ENCODE measurements at regions not wholly inside any gene's neighbourhood (a gene's known extent, or its start where the extent isn't known, plus 50 kb on each side); places are given as distances from the start of the nearest gene placed in this dataset.

DNA sequence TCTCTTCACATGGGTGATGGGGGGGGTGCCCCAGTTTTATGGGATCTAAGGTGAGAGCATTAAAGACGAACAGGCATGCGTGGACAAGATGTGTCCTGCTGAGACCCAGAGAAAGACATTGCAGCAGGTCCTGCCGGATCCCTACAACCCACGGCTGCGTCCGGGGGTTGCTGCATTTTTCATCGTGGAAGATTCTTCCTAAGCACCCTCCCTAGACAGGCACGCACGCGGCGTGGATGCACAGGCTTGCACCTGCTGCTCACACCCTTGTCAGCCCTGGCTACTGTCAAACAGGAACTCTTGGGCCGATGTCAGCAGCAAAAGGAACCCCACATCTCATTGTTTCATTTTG, 280.6 kb upstream of the RTL1 start:
- Histone ChIP-seq H3K27me3 (ENCODE audit: control insufficient read depth in 1 of 2, insufficient read depth in 2 of 2, low read length in 2 of 2) (no peaks in the 10 kb centered on the region), H3K4me1 (ENCODE audit: control insufficient read depth, insufficient read depth, low read length) (no peaks in the 10 kb centered on the region), H3K9ac (ENCODE audit: low read length in 2 of 2) (no peak overlapping the region), H3K27ac (ENCODE audit: low read length) (no peak overlapping the region), H3K4me3 (ENCODE audit: low read length in 2 of 2) (no peak overlapping the region), H3K36me3 (ENCODE audit: control insufficient read depth in 2 of 2, insufficient read depth in 2 of 2, low read length in 2 of 2) (no peaks in the 10 kb centered on the region), H3K9me3 (ENCODE audit: control insufficient read depth in 2 of 2, low read length in 2 of 2) (peaks cover 0 to 18% of the 10 kb centered on the region in 2 donors)

DNA sequence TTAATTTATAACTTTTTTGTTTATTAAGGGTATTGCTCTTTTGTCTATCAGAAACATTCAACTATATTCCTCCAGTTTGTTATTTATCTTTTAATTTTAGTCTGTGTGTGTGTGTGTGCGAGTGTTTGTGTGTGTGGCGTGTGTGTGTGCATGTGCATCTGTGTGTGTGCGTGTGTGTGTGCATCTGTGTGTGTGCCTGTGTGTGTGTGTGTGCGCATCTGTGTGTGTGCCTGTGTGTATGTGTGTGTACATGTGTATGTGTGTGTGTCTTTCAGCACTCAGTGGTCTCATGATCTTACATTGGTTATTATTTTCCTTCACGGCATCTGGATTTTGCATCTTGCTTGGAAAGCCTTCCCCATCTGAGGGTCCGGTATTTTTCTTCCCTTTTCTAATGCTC, 281.1 kb upstream of the RTL1 start:
- no peak overlapping the region for H3K27ac ChIP-seq (ENCODE audit: low read length)
- no peaks in the 10 kb centered on the region for H3K4me1 ChIP-seq (ENCODE audit: control insufficient read depth, insufficient read depth, low read length)
- H3K9me3 ChIP-seq (ENCODE audit: control insufficient read depth in 2 of 2, low read length in 2 of 2): peaks cover 0 to 18% of the 10 kb centered on the region in 2 donors
- no peaks in the 10 kb centered on the region for H3K36me3 ChIP-seq (ENCODE audit: control insufficient read depth in 2 of 2, insufficient read depth in 2 of 2, low read length in 2 of 2)
- no peak overlapping the region for H3K9ac ChIP-seq (ENCODE audit: low read length in 2 of 2)
- H3K4me3 ChIP-seq (ENCODE audit: low read length in 2 of 2): no peak overlapping the region
- no peaks in the 10 kb centered on the region for H3K27me3 ChIP-seq (ENCODE audit: control insufficient read depth in 1 of 2, insufficient read depth in 2 of 2, low read length in 2 of 2)

DNA sequence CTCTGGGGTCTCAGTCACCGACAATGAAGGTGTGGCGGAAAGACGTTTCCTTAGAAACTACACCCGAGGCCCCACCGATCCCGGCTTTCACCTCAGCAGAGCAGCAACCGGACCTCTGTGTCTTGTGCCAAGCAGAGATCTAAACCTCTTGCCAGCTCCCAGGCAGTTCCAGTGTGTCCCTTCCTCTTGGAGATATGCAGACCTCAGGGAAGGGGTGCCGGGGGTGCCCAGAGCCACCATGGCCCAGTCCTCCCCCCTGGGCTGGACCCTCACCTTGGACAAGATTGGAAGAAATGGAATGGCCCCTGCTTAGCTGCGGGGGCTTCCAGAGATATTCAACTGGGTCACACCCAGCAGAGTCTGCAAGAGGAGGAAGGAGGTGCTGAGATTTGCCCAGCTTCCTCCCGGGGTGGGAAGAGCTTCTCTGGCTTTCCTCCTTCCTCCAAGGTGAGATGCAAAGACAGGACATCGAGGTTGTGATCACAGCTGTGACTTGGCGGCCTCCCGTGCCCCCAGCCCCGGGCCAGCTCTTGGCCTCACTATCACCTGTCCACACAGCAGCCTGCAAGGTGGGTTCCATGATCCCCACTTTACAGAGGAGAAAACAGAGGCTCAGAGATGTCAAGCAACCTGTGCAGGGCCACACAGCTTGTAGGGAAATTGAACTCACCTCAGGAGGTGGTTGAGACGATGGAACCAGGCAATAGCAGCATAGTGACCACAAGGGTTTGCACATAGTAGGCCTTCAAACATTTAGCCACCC, 281.7 kb upstream of the RTL1 start:
- Histone ChIP-seq H3K27ac (ENCODE audit: low read length) (no peak overlapping the region), H3K36me3 (ENCODE audit: control insufficient read depth in 2 of 2, insufficient read depth in 2 of 2, low read length in 2 of 2) (no peaks in the 10 kb centered on the region), H3K4me1 (ENCODE audit: control insufficient read depth, insufficient read depth, low read length) (no peaks in the 10 kb centered on the region), H3K4me3 (ENCODE audit: low read length in 2 of 2) (no peak overlapping the region), H3K9ac (ENCODE audit: low read length in 2 of 2) (no peak overlapping the region), H3K27me3 (ENCODE audit: control insufficient read depth in 1 of 2, insufficient read depth in 2 of 2, low read length in 2 of 2) (no peaks in the 10 kb centered on the region), H3K9me3 (ENCODE audit: control insufficient read depth in 2 of 2, low read length in 2 of 2) (peaks cover 0 to 13% of the 10 kb centered on the region in 2 donors)

DNA sequence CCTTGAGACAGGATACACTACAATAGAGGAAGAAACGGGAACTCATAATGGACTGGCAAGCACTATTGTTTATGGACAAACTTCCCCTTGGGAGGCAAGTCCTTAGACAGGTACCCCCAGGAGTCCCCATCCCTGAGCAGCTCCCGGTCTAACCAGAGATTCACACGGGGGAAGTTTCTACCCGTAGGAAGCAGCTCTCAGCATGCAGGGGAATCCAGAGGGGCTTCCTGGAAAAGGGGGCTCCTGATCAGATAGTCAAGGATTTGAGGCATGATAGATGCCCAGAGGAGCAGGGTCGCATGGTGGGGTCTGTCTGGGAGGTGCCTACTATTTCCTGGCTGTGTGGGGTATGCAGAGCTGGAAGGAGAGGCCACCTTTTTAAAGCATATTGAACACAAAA, 282.4 kb upstream of the RTL1 start:
- H3K36me3 ChIP-seq (ENCODE audit: control insufficient read depth in 2 of 2, insufficient read depth in 2 of 2, low read length in 2 of 2): no peaks in the 10 kb centered on the region

DNA sequence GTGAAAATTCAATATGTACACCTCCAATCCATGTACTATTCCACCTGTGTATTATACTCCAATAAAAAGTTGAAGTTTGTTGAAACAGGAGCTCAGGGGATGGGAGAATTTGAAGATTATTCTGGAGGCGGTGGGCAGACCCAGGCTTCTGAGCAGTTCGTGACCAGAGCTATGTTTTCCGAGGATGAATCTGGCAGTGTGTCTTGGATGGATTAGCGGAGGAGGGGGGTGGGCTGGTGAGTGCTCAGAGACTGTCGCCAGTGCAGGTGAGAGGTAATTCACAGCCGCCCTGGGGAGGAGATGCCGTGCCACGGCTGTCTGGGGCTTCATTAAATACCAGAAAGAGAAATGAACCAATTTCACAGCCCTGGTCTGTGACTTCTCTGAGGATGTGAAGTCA, 283.0 kb upstream of the RTL1 start:
- Histone ChIP-seq H3K36me3 (ENCODE audit: control insufficient read depth in 2 of 2, insufficient read depth in 2 of 2, low read length in 2 of 2) (no peaks in the 10 kb centered on the region), H3K9me3 (ENCODE audit: control insufficient read depth in 2 of 2, low read length in 2 of 2) (peaks cover 0 to 7% of the 10 kb centered on the region in 2 donors), H3K9ac (ENCODE audit: low read length in 2 of 2) (no peak overlapping the region), H3K27me3 (ENCODE audit: control insufficient read depth in 1 of 2, insufficient read depth in 2 of 2, low read length in 2 of 2) (no peaks in the 10 kb centered on the region), H3K4me3 (ENCODE audit: low read length in 2 of 2) (no peak overlapping the region), H3K27ac (ENCODE audit: low read length) (no peak overlapping the region), H3K4me1 (ENCODE audit: control insufficient read depth, insufficient read depth, low read length) (no peaks in the 10 kb centered on the region)

More for the DNA sequence above, 282.4 kb upstream of the RTL1 start:
- Histone ChIP-seq H3K9me3 (ENCODE audit: control insufficient read depth in 2 of 2, low read length in 2 of 2) (peaks cover 0 to 7% of the 10 kb centered on the region in 2 donors), H3K27me3 (ENCODE audit: control insufficient read depth in 1 of 2, insufficient read depth in 2 of 2, low read length in 2 of 2) (no peaks in the 10 kb centered on the region), H3K4me1 (ENCODE audit: control insufficient read depth, insufficient read depth, low read length) (no peaks in the 10 kb centered on the region), H3K4me3 (ENCODE audit: low read length in 2 of 2) (no peak overlapping the region), H3K9ac (ENCODE audit: low read length in 2 of 2) (no peak overlapping the region), H3K27ac (ENCODE audit: low read length) (no peak overlapping the region)

DNA sequence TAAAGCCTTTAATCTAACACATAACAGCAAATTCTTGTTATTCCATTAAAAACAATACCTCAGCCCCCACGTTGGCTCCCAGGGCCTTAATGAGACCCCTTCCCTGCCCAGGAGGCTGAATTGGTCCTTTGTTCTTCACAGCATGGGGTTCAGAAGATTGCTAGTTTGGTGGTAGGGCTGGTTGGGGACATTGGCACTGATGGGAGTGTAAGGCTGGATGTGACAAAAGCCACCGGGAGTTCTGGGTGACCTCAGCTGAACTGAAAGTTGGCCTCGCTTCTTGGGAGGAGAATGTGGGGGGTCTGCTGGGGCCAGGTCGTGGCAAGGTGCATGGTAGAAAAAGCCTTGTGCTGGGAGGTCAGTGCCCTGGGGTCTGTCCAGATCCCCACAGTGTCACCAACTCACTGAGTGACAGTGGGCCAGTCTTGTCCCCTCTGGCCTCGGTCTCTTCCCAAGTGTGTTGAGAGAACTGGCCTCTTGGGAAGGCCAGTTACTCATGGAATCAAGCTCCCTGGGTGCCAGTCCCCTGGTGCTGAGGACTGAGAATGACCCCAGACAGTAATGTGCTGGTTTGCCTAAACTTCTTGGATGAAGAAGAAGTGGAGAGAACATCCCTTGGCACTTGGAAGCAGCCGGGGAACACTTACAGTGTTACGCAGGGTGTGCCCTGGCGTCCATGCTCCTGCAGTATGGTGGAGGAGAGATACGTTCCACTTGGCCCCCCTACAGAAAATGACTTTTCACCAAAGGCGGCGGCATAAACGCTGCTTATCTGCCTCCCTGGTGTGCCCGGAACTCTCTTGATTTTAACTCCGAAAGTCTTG, 283.7 kb upstream of the RTL1 start:
- peaks cover 0 to 4% of the 10 kb centered on the region in 2 donors for H3K9me3 ChIP-seq (ENCODE audit: control insufficient read depth in 2 of 2, low read length in 2 of 2)
- H3K27me3 ChIP-seq (ENCODE audit: control insufficient read depth in 1 of 2, insufficient read depth in 2 of 2, low read length in 2 of 2): no peaks in the 10 kb centered on the region
- H3K9ac ChIP-seq (ENCODE audit: low read length in 2 of 2): no peak overlapping the region
- no peaks in the 10 kb centered on the region for H3K36me3 ChIP-seq (ENCODE audit: control insufficient read depth in 2 of 2, insufficient read depth in 2 of 2, low read length in 2 of 2)
- no peak overlapping the region for H3K4me3 ChIP-seq (ENCODE audit: low read length in 2 of 2)
- no peak overlapping the region for H3K27ac ChIP-seq (ENCODE audit: low read length)
- H3K4me1 ChIP-seq (ENCODE audit: control insufficient read depth, insufficient read depth, low read length): no peaks in the 10 kb centered on the region

DNA sequence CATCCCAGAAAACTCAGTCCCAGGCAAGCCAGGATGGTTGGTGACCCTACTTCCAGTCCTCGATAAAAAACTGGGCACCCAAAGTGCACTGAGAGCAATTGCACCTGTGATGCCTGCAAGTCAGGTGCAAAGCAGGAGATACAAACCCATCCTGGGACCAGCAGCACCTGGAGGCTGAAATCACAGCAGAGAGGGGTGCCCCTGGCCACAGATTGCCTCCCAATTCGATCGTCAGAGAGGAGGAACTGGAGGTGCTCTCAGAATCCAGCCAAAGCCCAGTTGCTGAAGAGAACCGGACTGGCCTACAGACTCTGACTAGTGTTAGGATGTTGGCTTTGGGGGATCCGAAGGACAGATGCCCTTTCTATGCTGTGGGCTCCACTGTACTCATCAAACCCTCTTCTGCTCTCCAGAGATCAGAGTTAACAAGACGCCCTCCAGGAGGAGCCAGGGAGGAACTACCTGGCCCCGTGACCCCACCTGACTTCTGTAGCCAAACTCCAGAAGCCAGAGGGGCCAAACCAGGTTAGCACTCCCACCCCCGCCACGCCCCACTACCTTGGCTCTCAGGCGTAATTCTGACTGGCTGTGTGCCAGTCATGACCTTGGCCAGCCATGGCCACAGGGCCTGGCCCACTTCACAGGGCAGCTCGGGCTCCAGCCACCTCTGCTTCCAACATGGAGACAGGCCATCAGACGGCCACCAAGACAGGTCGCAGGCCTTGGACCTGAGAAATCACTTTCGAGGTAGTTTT, 284.5 kb upstream of the RTL1 start:
- H3K27me3 ChIP-seq (ENCODE audit: control insufficient read depth in 1 of 2, insufficient read depth in 2 of 2, low read length in 2 of 2): no peaks in the 10 kb centered on the region
- no peaks in the 10 kb centered on the region for H3K36me3 ChIP-seq (ENCODE audit: control insufficient read depth in 2 of 2, insufficient read depth in 2 of 2, low read length in 2 of 2)
- no peaks in the 10 kb centered on the region for H3K4me1 ChIP-seq (ENCODE audit: control insufficient read depth, insufficient read depth, low read length)
- H3K9me3 ChIP-seq (ENCODE audit: control insufficient read depth in 2 of 2, low read length in 2 of 2): no peaks in the 10 kb centered on the region
- H3K4me3 ChIP-seq (ENCODE audit: low read length in 2 of 2): no peak overlapping the region
- no peak overlapping the region for H3K27ac ChIP-seq (ENCODE audit: low read length)
- H3K9ac ChIP-seq (ENCODE audit: low read length in 2 of 2): no peak overlapping the region

DNA sequence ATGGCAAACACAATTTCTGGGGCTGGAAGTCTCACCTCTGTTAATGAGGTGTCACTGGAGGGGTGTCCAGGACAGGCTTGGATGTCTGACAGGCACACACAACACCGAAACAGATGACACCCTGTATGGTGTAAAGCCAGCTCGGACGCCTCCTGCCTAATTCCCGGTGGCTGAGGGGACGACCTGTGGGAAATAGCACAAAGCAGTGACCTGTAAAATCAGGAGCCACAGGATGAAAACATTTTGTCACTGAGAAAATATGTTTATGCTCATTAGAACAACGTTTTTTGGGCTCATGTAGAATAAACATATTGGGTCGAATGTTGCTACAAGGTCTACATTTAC, 285.0 kb upstream of the RTL1 start:
- Histone ChIP-seq H3K9me3 (ENCODE audit: control insufficient read depth in 2 of 2, low read length in 2 of 2) (no peaks in the 10 kb centered on the region), H3K36me3 (ENCODE audit: control insufficient read depth in 2 of 2, insufficient read depth in 2 of 2, low read length in 2 of 2) (no peaks in the 10 kb centered on the region), H3K9ac (ENCODE audit: low read length in 2 of 2) (no peak overlapping the region), H3K27me3 (ENCODE audit: control insufficient read depth in 1 of 2, insufficient read depth in 2 of 2, low read length in 2 of 2) (peaks cover 0 to under 1% of the 10 kb centered on the region in 2 donors), H3K4me3 (ENCODE audit: low read length in 2 of 2) (no peak overlapping the region), H3K4me1 (ENCODE audit: control insufficient read depth, insufficient read depth, low read length) (no peaks in the 10 kb centered on the region), H3K27ac (ENCODE audit: low read length) (no peak overlapping the region)

DNA sequence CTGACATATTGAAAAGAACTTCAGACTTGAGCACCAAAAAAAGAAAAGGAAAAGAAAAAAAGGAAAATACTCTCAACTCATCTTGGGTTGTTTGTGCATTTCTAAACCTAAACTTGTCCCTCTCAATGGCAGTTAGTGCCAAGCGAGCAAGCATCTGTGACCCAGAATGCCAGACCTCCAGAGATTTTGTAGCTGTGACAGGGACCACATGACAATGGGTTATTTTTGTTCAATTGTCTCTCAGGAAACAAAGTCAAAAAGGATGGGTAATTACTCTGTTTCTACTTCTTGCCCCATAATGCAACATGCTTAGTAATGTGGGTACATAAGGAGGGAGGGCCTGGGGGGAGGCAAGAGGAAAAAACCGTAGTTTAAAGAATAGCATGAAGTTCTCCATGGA, 285.7 kb upstream of the RTL1 start:
- Histone ChIP-seq H3K4me1 (ENCODE audit: control insufficient read depth, insufficient read depth, low read length) (no peaks in the 10 kb centered on the region), H3K27ac (ENCODE audit: low read length) (no peak overlapping the region), H3K9me3 (ENCODE audit: control insufficient read depth in 2 of 2, low read length in 2 of 2) (no peaks in the 10 kb centered on the region), H3K27me3 (ENCODE audit: control insufficient read depth in 1 of 2, insufficient read depth in 2 of 2, low read length in 2 of 2) (peaks cover 0 to 3% of the 10 kb centered on the region in 2 donors), H3K9ac (ENCODE audit: low read length in 2 of 2) (no peak overlapping the region), H3K4me3 (ENCODE audit: low read length in 2 of 2) (no peak overlapping the region), H3K36me3 (ENCODE audit: control insufficient read depth in 2 of 2, insufficient read depth in 2 of 2, low read length in 2 of 2) (no peaks in the 10 kb centered on the region)

DNA sequence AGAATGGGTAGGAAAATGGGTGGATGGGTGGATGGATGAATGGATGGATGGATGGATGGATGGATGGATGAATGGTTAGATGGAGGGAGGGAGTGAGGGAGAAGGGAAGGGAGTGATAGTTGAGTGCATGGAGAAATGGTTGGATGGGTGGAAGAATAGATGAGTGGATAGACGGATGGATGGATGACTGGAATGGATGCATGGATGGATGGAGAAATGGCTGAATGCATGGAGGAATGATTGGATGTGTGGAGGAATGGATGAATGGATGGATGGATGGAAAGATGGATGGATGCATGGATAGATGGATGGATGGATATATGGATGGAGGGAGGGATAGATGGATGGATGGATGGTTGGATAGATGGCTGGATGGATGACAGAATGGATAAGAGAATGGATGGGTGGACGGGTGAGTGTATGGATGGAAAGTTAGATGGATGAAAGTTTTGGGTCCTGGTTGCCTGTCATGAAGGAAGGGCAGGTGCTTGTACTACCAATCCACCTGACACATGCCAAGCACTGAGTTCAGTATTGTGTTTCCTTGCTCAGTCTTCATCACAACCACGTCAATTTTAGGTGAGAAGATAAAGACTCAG, 286.5 kb upstream of the RTL1 start:
- no peak overlapping the region for H3K27ac ChIP-seq (ENCODE audit: low read length)
- no peaks in the 10 kb centered on the region for H3K36me3 ChIP-seq (ENCODE audit: control insufficient read depth in 2 of 2, insufficient read depth in 2 of 2, low read length in 2 of 2)
- no peak overlapping the region for H3K4me3 ChIP-seq (ENCODE audit: low read length in 2 of 2)
- H3K9me3 ChIP-seq (ENCODE audit: control insufficient read depth in 2 of 2, low read length in 2 of 2): no peaks in the 10 kb centered on the region
- H3K9ac ChIP-seq (ENCODE audit: low read length in 2 of 2): no peak overlapping the region
- H3K27me3 ChIP-seq (ENCODE audit: control insufficient read depth in 1 of 2, insufficient read depth in 2 of 2, low read length in 2 of 2): peaks cover 0 to 3% of the 10 kb centered on the region in 2 donors
- no peaks in the 10 kb centered on the region for H3K4me1 ChIP-seq (ENCODE audit: control insufficient read depth, insufficient read depth, low read length)

Measured in stomach smooth muscle (tissue), 2 donors.